Stimulated activated naive CD4-positive, alpha-beta T cell (primary cell): ENCODE measurements at regions not wholly inside any gene's neighbourhood (a gene's known extent, or its start where the extent isn't known, plus 50 kb on each side); places are given as distances from the start of the nearest gene placed in this dataset.

Experiments
- DNase-seq, 6 experiments: peaks; one replicate each; lab custom pipeline; 2025; lab: John Stamatoyannopoulos, UW

- DNase-seq = no peak
Measured at GRCh38 chr15:39388118-39388517, 192.8 kb upstream of the THBS1 start.

- DNase-seq = no peak
Measured at GRCh38 chr15:39391230-39391629, 189.6 kb upstream of the THBS1 start.

DNA sequence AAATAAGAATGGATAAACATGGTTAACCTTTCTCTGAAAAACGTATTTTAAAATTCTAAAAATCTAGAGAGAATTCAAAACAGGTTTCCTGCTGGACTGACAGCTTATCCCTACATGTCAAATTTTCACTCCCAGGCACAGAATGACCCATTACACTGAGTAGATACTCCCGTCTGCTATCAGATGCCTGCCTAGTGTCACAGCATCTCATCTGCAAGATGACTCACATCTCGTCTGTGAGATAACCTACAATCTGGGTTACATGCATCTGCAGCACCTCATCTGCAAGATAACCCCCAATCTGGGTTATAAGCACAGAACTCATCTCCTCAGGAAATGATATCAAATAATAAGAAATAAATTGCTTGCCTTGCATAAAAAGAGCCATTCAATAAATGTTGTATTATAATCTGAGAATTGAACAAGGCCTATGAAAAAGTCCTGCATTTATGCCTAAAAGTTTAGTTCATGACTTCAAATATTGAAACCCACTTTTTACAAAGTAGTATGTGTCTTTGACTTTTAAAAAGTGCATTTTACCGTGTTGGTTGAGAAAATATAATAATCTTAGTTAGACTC lies 188.3 kb upstream of the THBS1 start:
- DNase-seq = no peak

GRCh38 chr15:39393575-39394335 lies 187.1 kb upstream of the THBS1 start:
- DNase-seq = no peak

DNA sequence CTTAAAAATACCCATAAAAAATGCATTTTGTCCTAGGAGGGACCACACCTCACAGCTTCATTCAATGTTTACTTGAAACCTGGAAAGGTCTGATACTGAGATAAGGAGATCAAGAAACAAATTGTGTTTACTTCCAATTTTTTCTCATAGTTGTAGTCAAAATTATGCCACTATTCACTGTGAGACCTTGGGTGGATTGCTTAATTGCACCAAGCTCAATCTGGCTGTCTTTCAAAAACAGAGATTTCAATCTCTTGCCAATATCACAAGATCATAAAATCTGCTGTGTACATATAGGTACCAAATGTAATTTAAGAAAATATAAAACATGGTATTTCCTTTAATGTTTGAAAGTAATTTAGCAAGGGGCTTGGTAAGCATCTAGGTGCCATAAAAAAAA lies 186.4 kb upstream of the THBS1 start:
- no peak for DNase-seq

GRCh38 chr15:39396979-39397615 lies 183.8 kb upstream of the THBS1 start:
- no peak for DNase-seq

DNA sequence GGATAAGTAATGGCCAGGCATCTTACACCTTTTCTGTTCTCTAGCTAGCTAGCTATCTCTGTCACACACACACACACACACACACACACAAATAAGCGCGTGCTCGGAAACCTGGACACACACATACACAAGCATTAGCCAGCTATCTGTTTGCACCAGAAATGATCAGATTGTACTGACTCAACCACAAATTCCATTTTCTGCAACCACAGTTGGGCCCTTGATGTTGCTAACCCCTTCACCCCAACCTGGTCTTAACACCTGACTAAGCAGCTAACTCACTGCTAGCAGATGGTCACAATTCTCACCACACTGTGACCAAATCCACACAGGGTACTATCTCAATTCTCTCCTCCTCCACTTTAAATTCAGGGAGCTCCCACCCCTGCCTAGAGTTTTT lies 183.0 kb upstream of the THBS1 start:
- DNase-seq = no peak

GRCh38 chr15:39399600-39399999 lies 181.3 kb upstream of the THBS1 start:
- no peak for DNase-seq

DNA sequence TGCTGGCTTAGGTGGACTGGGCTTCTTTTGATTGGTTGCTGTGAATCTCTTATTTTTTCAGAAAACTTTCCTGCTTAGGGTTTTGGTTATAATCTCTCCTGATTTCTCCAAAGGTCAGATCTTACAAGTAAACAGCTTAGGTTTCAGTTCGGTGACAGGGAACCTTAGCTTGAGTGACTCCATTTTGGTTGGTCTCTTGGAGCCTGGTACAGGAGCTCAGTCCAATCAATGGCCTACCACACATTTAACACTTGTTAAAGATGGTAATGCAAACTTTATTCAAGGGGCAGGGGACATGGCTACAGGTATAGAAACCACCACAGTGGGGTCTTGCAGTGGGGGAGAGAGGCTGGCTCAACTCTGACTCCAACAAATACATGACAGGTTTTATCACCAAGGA lies 180.9 kb upstream of the THBS1 start:
- DNase-seq = no peak

GRCh38 chr15:39400821-39401550 lies 179.9 kb upstream of the THBS1 start:
- DNase-seq = no peak

DNA sequence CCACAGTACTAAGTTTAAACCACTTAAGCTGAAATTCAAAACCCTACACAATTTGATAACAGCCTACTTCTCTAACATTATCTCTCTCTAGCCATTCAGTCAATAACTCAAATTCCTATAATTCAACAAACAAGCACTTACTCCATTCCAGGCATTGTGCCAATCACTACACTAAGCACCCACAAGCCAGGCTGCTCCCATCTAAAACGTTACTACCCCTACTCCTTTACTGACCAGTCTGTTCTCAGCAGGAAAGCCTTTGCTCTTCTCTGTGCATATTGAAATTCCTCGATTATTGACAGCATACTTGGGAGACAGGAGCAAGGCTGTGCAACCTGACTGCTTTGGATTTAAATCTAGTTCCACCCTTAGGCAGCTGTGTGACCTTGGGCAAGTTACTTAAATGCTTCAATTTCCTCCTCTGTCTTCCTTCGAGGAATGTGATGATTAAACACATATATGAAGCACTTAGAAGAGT lies 177.2 kb upstream of the THBS1 start:
- DNase-seq = no peak

- DNase-seq = no peak
Measured at GRCh38 chr15:39404767-39405181, 176.1 kb upstream of the THBS1 start.

- DNase-seq = no peak
Measured at GRCh38 chr15:39406485-39406884, 174.4 kb upstream of the THBS1 start.

DNA sequence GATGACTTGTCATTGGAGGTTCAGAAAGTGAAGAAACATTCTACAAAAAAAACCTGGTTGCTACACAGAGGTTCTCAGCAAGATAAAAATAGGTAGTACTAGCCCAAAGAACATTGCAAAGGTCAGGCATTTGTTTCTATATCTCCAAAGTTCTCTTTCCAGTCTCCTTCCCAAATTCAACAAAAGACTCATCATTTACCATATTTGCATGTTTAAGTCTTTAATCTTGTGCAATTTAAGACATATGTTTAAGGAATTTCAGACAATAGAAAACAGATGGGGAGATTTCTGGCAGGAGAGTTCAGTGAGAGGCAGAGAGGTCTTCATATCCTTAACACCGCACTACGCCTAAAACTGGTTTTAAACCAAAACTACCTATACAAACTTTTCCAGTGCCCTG lies 173.8 kb upstream of the THBS1 start:
- DNase-seq = no peak

DNA sequence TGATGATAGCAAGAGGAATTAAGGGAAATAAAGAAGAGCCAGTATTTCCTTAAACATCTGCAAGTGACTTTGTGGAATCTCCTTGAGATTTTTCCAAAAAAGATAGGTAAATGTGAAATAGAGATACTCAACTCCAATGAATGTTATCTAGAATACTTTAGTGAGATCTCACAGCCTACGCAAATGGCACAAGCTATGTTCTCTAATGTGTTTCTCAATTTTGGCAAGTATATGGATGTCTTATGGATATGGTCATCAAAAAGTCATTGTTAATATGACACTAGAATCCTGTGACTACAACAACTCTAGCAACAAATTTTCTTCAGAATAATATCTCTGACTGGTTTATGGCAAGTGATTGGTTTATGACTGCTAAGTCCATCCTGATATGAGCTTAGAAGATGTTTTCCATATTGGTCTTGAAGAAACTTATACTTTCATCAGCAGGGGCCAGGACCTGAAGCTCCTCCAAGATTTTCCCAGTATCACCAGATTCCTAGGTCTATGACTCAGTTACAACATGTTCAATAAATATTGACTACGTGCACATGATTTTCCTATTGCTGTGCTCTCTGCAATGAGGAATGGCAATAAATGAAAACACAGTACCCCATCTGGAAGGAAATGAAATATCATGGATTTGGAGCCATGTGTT lies 170.9 kb upstream of the THBS1 start:
- no peak for DNase-seq

GRCh38 chr15:39411102-39411989 lies 169.5 kb upstream of the THBS1 start:
- DNase-seq = no peak

DNA sequence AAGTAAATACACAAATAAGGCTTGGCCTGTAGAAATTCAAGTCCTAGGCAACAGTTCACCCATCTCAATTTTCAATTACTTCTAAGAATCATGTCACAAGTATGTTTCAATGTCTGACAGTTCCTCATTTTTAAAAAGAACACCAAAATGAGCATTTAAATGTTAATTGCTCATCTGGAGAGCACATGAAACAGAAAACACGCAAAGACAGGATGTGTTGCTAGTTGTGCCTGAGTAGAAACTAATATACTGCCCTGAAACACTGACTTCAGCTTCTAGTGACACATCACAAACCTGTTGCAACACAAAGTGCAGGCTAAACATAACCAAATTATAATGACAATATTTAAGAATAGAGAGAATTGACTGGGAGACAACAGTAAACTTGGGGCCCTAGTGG lies 167.3 kb upstream of the THBS1 start:
- no peak for DNase-seq

GRCh38 chr15:39414201-39414600 lies 166.7 kb upstream of the THBS1 start:
- no peak for DNase-seq

DNA sequence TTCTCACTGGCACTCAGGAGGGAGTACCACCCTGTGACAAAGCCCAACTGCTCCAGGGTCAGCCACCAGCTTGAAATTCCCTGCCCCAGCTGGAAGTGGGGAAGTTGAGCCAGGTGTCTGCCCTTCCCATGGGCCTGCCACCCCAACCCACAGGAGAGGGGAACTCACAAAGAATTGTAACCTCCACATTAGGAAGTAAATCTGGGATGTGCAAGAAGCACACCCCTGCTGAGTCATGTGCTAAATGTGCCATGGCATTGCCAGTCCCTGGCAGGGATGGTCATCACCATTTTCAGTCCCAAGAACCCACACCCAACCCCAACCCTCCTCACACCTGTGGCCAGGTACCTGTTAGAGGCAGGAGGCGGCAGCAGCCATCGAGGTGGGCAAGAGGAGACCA lies 165.2 kb upstream of the THBS1 start:
- DNase-seq = no peak

GRCh38 chr15:39416258-39416657 lies 164.6 kb upstream of the THBS1 start:
- DNase-seq = no peak
